ENCODE measurements at regions not wholly inside any gene's neighbourhood (a gene's known extent, or its start where the extent isn't known, plus 50 kb on each side); places are given as distances from the start of the nearest gene placed in this dataset.

DNA sequence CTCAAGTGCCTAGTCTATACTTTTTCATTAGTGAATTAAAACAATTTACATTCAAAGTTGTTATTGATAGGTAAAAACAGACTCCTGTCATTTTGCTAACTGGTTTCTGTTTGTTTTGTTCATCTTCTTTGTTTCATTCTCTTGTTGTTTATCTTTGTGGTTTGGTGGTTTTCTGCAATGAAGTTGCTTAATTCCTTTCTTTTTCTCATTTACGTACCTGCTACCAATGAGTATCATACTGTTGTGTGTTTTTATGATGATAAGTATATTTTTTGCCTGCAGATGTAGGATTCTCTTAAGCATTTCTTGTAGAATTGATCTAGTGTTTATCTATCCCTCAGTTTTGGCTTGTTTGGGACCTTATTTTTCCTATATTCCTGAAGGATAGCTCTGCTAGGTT lies 2230.0 kb downstream of the MAT2B start:
- RAD21 ChIA-PET (ENCODE audit: unreplicated experiment): interaction anchor here (1.4 kb wide), 1 partner anchor 10 kb away, joined by 3 read pairs; no protein-coding TSS in a partner anchor
- Histone ChIP-seq H3K4me3 (no peak overlapping the region), H3K9ac (ENCODE audit: control insufficient read depth, insufficient read depth, low read length) (no peak overlapping the region), H3K79me2 (ENCODE audit: control insufficient read depth, insufficient read depth, low read length) (no peaks in the 10 kb centered on the region), H3K4me2 (ENCODE audit: control insufficient read depth, insufficient read depth) (no peak overlapping the region), H3K27ac (ENCODE audit: control insufficient read depth, insufficient read depth) (no peak overlapping the region), H3K4me1 (ENCODE audit: control insufficient read depth, insufficient read depth, low read length) (no peaks in the 10 kb centered on the region), H4K20me1 (ENCODE audit: control insufficient read depth, insufficient read depth) (no peaks in the 10 kb centered on the region), H3K36me3 (ENCODE audit: control insufficient read depth in 2 of 2, insufficient read depth in 2 of 2, low read length in 1 of 2) (no peaks in the 10 kb centered on the region), H2AFZ (ENCODE audit: control insufficient read depth, low read depth, low read length) (no peak overlapping the region), H3K27me3 (replicated peaks in 1 of 2; ENCODE audit: control insufficient read depth in 2 of 2, insufficient read depth in 2 of 2, low read length in 1 of 2) (no peaks in the 10 kb centered on the region), H3K9me3 (replicated peaks; ENCODE audit: control insufficient read depth, insufficient read depth, low read length) (no peaks in the 10 kb centered on the region)
- no TSS peak for BruUV-seq (replicated peaks)
- no peak for FAIRE-seq
- intact Hi-C loops (cut with micrococcal nuclease; ENCODE audit: unreplicated experiment) (no loop called here), in situ Hi-C loops (cut with MboI) (no loop called here)
- no peak for TF ChIP-seq STAT3 (IDR thresholded peaks at IDR 0.05; ENCODE audit: low read depth, low read length)
- TF ChIP-seq, protein P1, sequence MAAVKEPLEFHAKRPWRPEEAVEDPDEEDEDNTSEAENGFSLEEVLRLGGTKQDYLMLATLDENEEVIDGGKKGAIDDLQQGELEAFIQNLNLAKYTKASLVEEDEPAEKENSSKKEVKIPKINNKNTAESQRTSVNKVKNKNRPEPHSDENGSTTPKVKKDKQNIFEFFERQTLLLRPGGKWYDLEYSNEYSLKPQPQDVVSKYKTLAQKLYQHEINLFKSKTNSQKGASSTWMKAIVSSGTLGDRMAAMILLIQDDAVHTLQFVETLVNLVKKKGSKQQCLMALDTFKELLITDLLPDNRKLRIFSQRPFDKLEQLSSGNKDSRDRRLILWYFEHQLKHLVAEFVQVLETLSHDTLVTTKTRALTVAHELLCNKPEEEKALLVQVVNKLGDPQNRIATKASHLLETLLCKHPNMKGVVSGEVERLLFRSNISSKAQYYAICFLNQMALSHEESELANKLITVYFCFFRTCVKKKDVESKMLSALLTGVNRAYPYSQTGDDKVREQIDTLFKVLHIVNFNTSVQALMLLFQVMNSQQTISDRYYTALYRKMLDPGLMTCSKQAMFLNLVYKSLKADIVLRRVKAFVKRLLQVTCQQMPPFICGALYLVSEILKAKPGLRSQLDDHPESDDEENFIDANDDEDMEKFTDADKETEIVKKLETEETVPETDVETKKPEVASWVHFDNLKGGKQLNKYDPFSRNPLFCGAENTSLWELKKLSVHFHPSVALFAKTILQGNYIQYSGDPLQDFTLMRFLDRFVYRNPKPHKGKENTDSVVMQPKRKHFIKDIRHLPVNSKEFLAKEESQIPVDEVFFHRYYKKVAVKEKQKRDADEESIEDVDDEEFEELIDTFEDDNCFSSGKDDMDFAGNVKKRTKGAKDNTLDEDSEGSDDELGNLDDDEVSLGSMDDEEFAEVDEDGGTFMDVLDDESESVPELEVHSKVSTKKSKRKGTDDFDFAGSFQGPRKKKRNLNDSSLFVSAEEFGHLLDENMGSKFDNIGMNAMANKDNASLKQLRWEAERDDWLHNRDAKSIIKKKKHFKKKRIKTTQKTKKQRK (IDR thresholded peaks at IDR 0.05; ENCODE audit: low read depth, low read length): no peak
- no peak for TF ChIP-seq ZNF274 (IDR thresholded peaks at IDR 0.05; ENCODE audit: insufficient read depth, insufficient read length)
- no peak for TF ChIP-seq SRF (IDR thresholded peaks at IDR 0.05; ENCODE audit: low read depth in 2 of 2, low read length in 2 of 2)
- no peak for TF ChIP-seq ZZZ3 (IDR thresholded peaks at IDR 0.05; ENCODE audit: control insufficient read depth, insufficient read length, low read depth)
- no peak for TF ChIP-seq PML (IDR thresholded peaks at IDR 0.05; ENCODE audit: low read length)
- TF ChIP-seq, protein P2, sequence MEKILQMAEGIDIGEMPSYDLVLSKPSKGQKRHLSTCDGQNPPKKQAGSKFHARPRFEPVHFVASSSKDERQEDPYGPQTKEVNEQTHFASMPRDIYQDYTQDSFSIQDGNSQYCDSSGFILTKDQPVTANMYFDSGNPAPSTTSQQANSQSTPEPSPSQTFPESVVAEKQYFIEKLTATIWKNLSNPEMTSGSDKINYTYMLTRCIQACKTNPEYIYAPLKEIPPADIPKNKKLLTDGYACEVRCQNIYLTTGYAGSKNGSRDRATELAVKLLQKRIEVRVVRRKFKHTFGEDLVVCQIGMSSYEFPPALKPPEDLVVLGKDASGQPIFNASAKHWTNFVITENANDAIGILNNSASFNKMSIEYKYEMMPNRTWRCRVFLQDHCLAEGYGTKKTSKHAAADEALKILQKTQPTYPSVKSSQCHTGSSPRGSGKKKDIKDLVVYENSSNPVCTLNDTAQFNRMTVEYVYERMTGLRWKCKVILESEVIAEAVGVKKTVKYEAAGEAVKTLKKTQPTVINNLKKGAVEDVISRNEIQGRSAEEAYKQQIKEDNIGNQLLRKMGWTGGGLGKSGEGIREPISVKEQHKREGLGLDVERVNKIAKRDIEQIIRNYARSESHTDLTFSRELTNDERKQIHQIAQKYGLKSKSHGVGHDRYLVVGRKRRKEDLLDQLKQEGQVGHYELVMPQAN (conservative IDR thresholded peaks at IDR 0.05): no peak
- no peak for TF ChIP-seq NFYB (IDR thresholded peaks at IDR 0.05; ENCODE audit: insufficient read depth, low read depth, low read length)
- no peak for TF ChIP-seq SMAD5 (IDR thresholded peaks at IDR 0.05; ENCODE audit: low read depth)
- TF ChIP-seq, protein P3, sequence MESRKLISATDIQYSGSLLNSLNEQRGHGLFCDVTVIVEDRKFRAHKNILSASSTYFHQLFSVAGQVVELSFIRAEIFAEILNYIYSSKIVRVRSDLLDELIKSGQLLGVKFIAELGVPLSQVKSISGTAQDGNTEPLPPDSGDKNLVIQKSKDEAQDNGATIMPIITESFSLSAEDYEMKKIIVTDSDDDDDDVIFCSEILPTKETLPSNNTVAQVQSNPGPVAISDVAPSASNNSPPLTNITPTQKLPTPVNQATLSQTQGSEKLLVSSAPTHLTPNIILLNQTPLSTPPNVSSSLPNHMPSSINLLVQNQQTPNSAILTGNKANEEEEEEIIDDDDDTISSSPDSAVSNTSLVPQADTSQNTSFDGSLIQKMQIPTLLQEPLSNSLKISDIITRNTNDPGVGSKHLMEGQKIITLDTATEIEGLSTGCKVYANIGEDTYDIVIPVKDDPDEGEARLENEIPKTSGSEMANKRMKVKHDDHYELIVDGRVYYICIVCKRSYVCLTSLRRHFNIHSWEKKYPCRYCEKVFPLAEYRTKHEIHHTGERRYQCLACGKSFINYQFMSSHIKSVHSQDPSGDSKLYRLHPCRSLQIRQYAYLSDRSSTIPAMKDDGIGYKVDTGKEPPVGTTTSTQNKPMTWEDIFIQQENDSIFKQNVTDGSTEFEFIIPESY (IDR thresholded peaks at IDR 0.05): no peak
- TF ChIP-seq HDAC2 (IDR thresholded peaks at IDR 0.05): no peak
- no peak for TF ChIP-seq ESRRA (IDR thresholded peaks at IDR 0.05; ENCODE audit: low read length)
- POLR2A ChIA-PET: no interaction called here
- SMC1A ChIA-PET (ENCODE audit: uncharacterized antibody, unreplicated experiment): interaction anchor here (0.6 kb wide), 1 partner anchor 183 kb away, joined by 3 read pairs; no protein-coding TSS in a partner anchor
- no peak for ATAC-seq
- CTCF ChIA-PET: no interaction called here
- 0% methylated on average over 1 of the region's 1 CpG for WGBS (ENCODE audit: insufficient coverage, insufficient replicate concordance, low lambda C conversion rate, missing lambda C conversion rate)
- DNase-seq (ENCODE audit: low read depth, low spot score): no peak

Data from GM12878 (cell line).